ENCODE measurements at regions not wholly inside any gene's neighbourhood (a gene's known extent, or its start where the extent isn't known, plus 50 kb on each side); places are given as distances from the start of the nearest gene placed in this dataset.

DNA sequence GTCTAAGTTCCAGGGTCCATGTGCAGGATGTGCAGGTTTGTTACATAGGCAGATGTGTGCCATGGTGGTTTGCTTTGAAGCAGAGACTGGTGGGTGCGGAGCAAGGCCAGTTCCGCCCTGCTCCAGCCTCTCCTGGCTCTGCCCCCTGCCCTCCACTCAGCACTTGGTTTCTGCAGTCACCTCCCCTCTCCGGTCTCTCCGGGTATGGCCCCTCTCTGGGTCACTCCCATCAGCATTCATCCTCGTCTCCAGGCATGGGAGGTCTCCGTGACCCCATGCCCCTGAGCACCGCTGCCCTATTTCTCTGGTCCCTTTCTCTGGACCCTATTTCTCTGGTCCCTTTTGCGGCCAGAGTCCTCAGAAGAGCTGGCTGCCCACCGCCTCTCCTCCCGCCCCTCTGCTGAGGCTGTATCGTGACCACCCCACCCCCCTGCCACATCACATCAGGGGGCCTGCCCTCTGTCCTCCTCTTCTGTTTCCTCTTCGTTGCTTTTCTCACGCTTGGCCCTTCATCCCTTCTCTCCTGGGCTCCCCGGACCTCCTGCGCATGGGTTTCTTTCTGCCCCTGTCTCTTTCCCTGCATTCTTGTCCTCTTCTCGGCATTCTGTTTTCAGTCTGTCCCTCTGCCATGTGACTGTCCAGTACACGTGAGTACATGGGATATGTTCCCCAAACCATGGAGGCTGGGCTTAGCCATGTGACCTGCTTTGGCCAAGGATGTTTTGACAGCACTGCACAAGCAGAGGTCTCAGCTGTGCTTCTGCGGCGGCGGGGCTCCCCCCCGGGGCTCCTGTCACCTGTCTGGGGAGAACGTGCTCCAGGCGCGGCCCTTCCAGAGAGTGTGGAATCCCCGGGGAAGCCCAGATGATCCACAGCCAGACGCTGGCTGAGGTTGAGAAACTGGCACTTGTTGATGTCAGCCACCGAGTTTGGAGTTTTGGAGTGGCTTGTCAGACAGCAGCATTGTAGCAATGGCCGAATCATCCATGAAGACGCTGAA, 54.4 kb upstream of the C1orf174 start:
- no peak for DNase-seq

- DNase-seq: no peak
Observed at GRCh38 chr1:3955196-3955772, 55.2 kb upstream of the C1orf174 start.

DNA sequence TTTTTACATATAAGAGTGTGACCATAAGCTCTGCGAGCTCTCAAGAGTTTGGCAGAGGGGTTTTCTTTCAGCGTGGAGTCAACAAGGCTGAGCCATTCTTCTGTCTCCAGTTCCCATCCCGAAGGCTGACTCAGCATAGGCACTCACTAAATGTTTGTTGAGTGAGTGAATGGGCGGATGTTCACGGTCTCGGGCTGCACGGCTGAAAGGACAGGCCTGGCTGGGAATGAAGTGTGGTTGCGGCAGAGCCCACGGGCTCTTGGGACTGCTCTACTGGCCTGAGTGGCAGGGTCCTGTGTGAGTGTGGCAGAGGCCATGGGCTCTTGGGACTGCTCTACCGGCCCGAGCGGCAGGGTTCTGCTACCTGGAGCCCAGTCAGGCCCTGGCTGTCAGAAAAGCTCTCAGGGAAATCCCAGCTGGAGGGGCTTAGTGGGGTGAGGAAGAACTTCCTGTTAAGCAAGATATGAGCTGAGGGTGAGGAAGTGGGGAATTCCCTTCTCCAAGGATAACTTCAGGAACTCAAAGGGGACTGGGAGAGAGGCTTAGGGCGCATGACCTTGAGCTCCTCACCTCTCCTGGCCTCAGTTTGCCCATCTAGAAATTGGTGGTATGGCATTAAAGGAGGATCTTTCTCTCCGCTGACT, 56.6 kb upstream of the C1orf174 start:
- no peak for DNase-seq

GRCh38 chr1:3959361-3959760, 59.3 kb upstream of the C1orf174 start:
- no peak for DNase-seq

GRCh38 chr1:3963554-3963953, 63.5 kb upstream of the C1orf174 start:
- DNase-seq: no peak

GRCh38 chr1:3965693-3966092, 65.6 kb upstream of the C1orf174 start:
- no peak for DNase-seq

DNA sequence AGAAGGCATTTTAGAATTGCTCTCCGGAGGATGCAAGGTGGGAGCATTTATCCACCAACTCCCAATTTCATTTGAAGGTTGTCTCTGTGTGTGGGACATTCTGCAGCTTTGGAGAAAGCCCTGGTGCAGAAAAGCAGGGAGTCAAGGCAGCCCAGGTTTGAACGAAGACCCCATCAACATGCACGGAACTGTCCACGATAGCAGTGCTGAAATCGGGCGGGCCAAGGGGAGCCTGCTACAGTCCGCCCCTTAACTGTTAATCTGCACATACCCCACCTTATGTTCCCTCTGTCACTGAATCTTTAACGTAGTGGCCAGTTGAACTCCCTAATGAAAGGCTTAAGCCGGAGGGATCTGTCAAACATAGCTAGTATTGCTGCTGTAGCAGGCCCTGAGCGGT, 68.8 kb upstream of the C1orf174 start:
- DNase-seq: no peak

GRCh38 chr1:3971981-3972380, 71.9 kb upstream of the C1orf174 start:
- DNase-seq: no peak

GRCh38 chr1:3975903-3976630, 76.0 kb upstream of the C1orf174 start:
- no peak for DNase-seq

- no peak for DNase-seq
Observed at GRCh38 chr1:3976821-3977220, 76.7 kb upstream of the C1orf174 start.

GRCh38 chr1:3978196-3978989, 78.3 kb upstream of the C1orf174 start:
- DNase-seq: no peak

GRCh38 chr1:3978990-3979325, 78.9 kb upstream of the C1orf174 start:
- DNase-seq: no peak

DNA sequence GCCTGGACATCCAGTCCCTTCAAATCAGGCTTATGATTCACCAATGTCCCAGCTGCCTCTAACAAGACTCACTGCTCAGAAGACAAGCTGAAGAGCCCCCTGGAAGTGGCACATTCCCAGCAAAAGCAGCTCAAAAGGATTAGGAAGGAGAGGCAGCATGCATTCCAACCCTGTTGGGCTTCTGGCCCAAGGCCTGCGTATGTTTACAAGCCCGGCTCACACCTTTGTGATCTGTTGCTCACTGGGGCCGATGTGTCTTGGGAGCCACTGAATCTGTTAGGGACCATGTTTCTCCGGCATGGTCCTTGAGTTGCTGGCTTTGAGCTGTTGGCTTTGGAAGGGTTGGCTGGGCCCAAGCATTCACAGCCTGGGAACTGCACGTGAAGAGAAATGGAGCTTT, 81.2 kb upstream of the C1orf174 start:
- DNase-seq: no peak

- no peak for DNase-seq
Observed at GRCh38 chr1:3981746-3982505, 81.9 kb upstream of the C1orf174 start.

DNA sequence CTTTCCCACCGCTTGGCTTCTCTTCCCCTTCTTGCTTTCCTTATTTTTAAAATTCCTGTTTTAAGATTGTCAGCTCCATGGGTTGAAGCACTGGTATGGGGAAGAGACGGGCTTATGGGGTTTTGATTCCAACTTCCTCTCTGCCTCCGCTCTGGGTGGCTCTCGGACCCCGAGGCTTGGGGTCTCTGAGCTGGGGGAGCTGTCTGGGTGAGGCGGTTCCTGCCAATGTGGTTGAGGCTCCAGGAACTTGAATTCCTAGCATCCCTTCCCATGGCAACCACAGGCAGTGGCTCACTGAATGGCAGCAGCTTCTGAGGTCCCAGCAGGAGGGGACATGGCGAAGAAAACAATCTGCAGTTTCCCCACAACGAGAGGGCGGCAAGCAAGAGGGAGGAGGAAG, 83.1 kb upstream of the C1orf174 start:
- no peak for DNase-seq

GRCh38 chr1:3984586-3984985, 84.5 kb upstream of the C1orf174 start:
- no peak for DNase-seq

GRCh38 chr1:3986686-3987218, 86.7 kb upstream of the C1orf174 start:
- DNase-seq: no peak

- DNase-seq: no peak
Observed at GRCh38 chr1:3987669-3988235, 87.7 kb upstream of the C1orf174 start.

- no peak for DNase-seq
Observed at GRCh38 chr1:3988431-3988830, 88.4 kb upstream of the C1orf174 start.

- no peak for DNase-seq
Observed at GRCh38 chr1:3989465-3989864, 89.4 kb upstream of the C1orf174 start.

- DNase-seq: peak in 2 of 4 experiments; percentile 2 to 8
Observed at GRCh38 chr1:3992103-3992556, 92.1 kb upstream of the C1orf174 start.

All from suppressor macrophage (primary cell).